ENCODE measurements at regions not wholly inside any gene's neighbourhood (a gene's known extent, or its start where the extent isn't known, plus 50 kb on each side); places are given as distances from the start of the nearest gene placed in this dataset.

GRCh38 chrX:98114021-98114420, 1230.3 kb downstream of the RPA4 start:
- Histone ChIP-seq H3K9ac (ENCODE audit: low read length) (no peak overlapping the region), H3K27me3 (ENCODE audit: insufficient read depth, low read length) (no peaks in the 10 kb centered on the region), H3K27ac (ENCODE audit: low read depth, low read length) (no peak overlapping the region), H3K36me3 (ENCODE audit: control insufficient read depth in 1 of 2, insufficient read depth in 2 of 2, low read length in 2 of 2) (no peaks in the 10 kb centered on the region), H3K9me3 (ENCODE audit: control insufficient read depth in 1 of 2, insufficient read depth in 1 of 2, low read depth in 1 of 2, low read length in 2 of 2) (no peaks in the 10 kb centered on the region), H4K20me1 (ENCODE audit: insufficient read depth) (no peaks in the 10 kb centered on the region), H2AFZ (ENCODE audit: low read depth, low read length, poor library complexity, severe bottlenecking) (no peak overlapping the region), H3K4me1 (ENCODE audit: control insufficient read depth in 1 of 2, insufficient read depth in 2 of 2, low read length in 2 of 2) (no peaks in the 10 kb centered on the region), H3K9me2 (ENCODE audit: insufficient read depth) (no peaks in the 10 kb centered on the region), H3K4me3 (replicated peaks in 1 of 2; ENCODE audit: low read depth in 1 of 2, low read length in 2 of 2) (no peak overlapping the region), H3K79me2 (ENCODE audit: insufficient read depth, low read length) (no peaks in the 10 kb centered on the region), H3K4me2 (ENCODE audit: low read length) (no peak overlapping the region)
- ATAC-seq: no peak
- ChIA-PET CTCF (no interaction called here), POLR2A (no interaction called here), RAD21 (ENCODE audit: low non-redundant PET in 1 of 2, low total read pairs in 2 of 2, uncharacterized antibody in 2 of 2, unreplicated experiment in 2 of 2) (no interaction called here)
- TF ChIP-seq EGR1 (IDR thresholded peaks at IDR 0.05; ENCODE audit: low read depth) (no peak), CEBPB (IDR thresholded peaks at IDR 0.05; ENCODE audit: low read depth) (no peak), ZNF274 (IDR thresholded peaks at IDR 0.05; ENCODE audit: low read depth, low read length) (no peak), RAD21 (IDR thresholded peaks at IDR 0.05; ENCODE audit: low read depth) (no peak)
- BruUV-seq (replicated peaks): no TSS peak
- no peak for DNase-seq (ENCODE audit: low read depth, low spot score)
- intact Hi-C loops (cut with micrococcal nuclease): no loop called here

DNA sequence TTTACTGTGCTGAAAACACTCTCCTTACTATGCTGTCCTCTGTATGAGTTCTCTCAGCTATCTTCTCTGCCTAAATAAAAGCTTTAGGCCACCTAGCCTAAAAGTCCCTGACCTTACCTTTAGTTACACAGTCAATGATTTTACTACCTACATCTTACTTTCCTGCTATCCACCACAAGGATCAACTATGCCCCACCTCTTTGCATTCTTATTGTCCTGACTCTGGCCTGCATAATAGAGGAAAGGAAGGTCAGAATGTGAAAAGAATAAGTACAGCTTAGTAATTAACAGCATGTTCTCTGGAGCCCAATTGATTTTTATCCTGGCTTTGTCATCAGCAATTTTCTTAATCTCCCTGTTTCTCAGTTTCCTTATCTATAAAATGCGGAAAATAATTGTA, 1257.8 kb downstream of the RPA4 start:
- ATAC-seq: no peak
- H3K9me3 ChIP-seq (ENCODE audit: control insufficient read depth in 1 of 2, insufficient read depth in 1 of 2, low read depth in 1 of 2, low read length in 2 of 2): no peaks in the 10 kb centered on the region
- H2AFZ ChIP-seq (ENCODE audit: low read depth, low read length, poor library complexity, severe bottlenecking): no peak overlapping the region
- no peaks in the 10 kb centered on the region for H3K27me3 ChIP-seq (ENCODE audit: insufficient read depth, low read length)
- no peak overlapping the region for H3K9ac ChIP-seq (ENCODE audit: low read length)
- no peaks in the 10 kb centered on the region for H3K79me2 ChIP-seq (ENCODE audit: insufficient read depth, low read length)
- TF ChIP-seq SRF (IDR thresholded peaks at IDR 0.05; ENCODE audit: low read depth): no peak
- TF ChIP-seq, protein P1, sequence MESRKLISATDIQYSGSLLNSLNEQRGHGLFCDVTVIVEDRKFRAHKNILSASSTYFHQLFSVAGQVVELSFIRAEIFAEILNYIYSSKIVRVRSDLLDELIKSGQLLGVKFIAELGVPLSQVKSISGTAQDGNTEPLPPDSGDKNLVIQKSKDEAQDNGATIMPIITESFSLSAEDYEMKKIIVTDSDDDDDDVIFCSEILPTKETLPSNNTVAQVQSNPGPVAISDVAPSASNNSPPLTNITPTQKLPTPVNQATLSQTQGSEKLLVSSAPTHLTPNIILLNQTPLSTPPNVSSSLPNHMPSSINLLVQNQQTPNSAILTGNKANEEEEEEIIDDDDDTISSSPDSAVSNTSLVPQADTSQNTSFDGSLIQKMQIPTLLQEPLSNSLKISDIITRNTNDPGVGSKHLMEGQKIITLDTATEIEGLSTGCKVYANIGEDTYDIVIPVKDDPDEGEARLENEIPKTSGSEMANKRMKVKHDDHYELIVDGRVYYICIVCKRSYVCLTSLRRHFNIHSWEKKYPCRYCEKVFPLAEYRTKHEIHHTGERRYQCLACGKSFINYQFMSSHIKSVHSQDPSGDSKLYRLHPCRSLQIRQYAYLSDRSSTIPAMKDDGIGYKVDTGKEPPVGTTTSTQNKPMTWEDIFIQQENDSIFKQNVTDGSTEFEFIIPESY (IDR thresholded peaks at IDR 0.05; ENCODE audit: extremely low read depth, insufficient replicate concordance, low read length): no peak
- no peak for TF ChIP-seq CBX3 (IDR thresholded peaks at IDR 0.05; ENCODE audit: low read depth)
- TF ChIP-seq SIN3A (IDR thresholded peaks at IDR 0.05; ENCODE audit: low read depth): no peak
- TF ChIP-seq JUND (IDR thresholded peaks at IDR 0.05): no peak
- POLR2A ChIA-PET: no interaction called here
- no TSS peak for BruUV-seq (replicated peaks)
- no peak overlapping the region for H3K27ac ChIP-seq (ENCODE audit: low read depth, low read length)
- no peak overlapping the region for H3K4me2 ChIP-seq (ENCODE audit: low read length)
- RAD21 ChIA-PET (ENCODE audit: low non-redundant PET in 1 of 2, low total read pairs in 2 of 2, uncharacterized antibody in 2 of 2, unreplicated experiment in 2 of 2): no interaction called here
- CTCF ChIA-PET: no interaction called here
- H3K9me2 ChIP-seq (ENCODE audit: insufficient read depth): no peaks in the 10 kb centered on the region
- no peaks in the 10 kb centered on the region for H3K36me3 ChIP-seq (ENCODE audit: control insufficient read depth in 1 of 2, insufficient read depth in 2 of 2, low read length in 2 of 2)
- H4K20me1 ChIP-seq (ENCODE audit: insufficient read depth): no peaks in the 10 kb centered on the region
- no peak for DNase-seq (ENCODE audit: low read depth, low spot score)
- no peak overlapping the region for H3K4me3 ChIP-seq (replicated peaks in 1 of 2; ENCODE audit: low read depth in 1 of 2, low read length in 2 of 2)
- no peaks in the 10 kb centered on the region for H3K4me1 ChIP-seq (ENCODE audit: control insufficient read depth in 1 of 2, insufficient read depth in 2 of 2, low read length in 2 of 2)
- intact Hi-C loops (cut with micrococcal nuclease): no loop called here

Data from HCT116 (cell line).